Hematopoietic multipotent progenitor cell (in vitro differentiated cells): ENCODE measurements at regions not wholly inside any gene's neighbourhood (a gene's known extent, or its start where the extent isn't known, plus 50 kb on each side); places are given as distances from the start of the nearest gene placed in this dataset.
A peak's percentile ranks its signal among the peaks of the same experiment; 100 is the strongest.

ENCODE experiments used
- DNase-seq, 3 donors: peaks; one replicate each; pipeline ENCODE4 v3.0.0-alpha.2; 2011 to 2015; ENCODE audit warnings: low read depth in 2 of 3, low spot score in 2 of 3

DNA sequence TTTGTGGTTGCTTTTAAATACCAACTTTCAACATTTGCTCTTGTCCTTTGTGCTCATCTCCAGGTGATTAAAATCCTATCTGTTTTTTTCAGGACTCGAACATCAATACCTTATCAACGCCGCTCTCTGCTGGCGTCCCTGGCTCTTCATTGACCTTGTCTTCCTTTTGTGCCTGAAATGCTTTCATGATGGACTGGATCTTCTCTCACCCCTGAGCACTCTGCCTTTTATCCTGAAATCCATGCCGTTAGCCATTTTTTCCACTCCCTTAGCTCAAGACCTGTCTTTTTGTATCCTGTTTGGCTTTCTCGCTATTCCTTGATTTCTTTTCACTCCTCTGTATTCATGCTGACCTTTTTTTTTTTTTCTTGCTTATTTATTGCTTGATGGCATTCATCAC, 549.5 kb upstream of the CPEB2 start:
- no peak for DNase-seq

GRCh38 chr4:14458463-14458862, 543.8 kb upstream of the CPEB2 start:
- no peak for DNase-seq

GRCh38 chr4:14465057-14465456, 537.2 kb upstream of the CPEB2 start:
- DNase-seq = no peak

DNA sequence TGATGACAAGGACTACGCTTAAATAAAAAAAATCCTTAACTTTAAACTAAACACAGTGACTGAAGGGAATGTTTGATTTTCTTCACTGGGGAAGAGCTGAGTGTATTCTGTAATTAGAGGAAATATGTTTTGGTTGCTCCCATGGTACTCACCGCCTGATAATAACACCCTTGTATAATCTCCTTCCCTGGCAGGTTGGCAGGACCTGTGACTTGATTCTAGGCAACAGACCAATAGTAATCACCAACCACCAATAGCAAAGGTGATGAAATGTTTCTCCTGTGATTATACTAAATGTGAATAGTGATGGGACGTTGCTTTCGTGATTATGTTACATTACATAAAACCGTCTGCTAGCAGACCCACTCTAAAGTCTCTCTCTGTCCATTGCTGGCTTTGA, 536.8 kb upstream of the CPEB2 start:
- no peak for DNase-seq

- DNase-seq = no peak
These were observed 523.8 kb upstream of the CPEB2 start for GRCh38 chr4:14478504-14478903.

DNA sequence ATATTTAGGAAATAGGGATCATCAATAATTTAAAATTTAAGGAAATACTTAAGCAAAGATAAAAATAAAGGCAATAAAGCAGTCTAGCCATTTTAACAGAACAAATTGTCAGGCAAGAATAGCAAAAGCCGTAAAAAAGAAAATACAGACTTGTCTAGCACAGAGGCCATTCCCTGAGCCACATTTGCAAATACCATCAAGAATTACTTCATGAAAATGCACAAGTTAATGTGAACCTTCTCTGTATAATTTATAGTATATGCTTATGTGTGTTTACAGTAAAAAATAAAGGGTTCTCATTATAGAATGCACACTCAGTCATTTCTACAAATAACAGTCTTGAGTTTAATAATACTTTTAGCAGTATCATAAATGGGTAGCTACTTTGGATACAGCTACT, 505.9 kb upstream of the CPEB2 start:
- no peak for DNase-seq

GRCh38 chr4:14496969-14497368, 505.3 kb upstream of the CPEB2 start:
- DNase-seq = no peak

DNA sequence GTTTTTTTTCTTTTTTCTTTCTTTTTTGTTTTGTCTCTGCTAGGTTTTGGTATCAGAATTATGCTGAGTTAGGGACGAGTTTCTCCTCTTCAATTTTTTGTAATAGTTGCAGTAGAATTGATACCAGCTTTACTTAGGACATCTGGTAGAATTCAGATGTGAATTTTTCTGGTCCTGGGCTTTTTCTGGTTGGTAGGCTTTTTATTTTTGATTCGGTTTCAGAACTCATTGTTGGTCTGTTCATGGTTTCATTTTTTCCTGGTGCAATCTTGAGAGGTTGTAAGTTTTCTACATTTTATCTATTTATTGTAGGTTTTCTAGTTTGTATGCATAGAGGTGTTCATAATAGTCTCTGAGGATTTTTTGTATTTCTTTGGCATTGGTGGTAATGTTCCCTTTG, 498.1 kb upstream of the CPEB2 start:
- no peak for DNase-seq

- DNase-seq = no peak
These were observed 488.8 kb upstream of the CPEB2 start for GRCh38 chr4:14513471-14513870.

- no peak for DNase-seq
These were observed 486.7 kb upstream of the CPEB2 start for GRCh38 chr4:14515556-14515955.

DNA sequence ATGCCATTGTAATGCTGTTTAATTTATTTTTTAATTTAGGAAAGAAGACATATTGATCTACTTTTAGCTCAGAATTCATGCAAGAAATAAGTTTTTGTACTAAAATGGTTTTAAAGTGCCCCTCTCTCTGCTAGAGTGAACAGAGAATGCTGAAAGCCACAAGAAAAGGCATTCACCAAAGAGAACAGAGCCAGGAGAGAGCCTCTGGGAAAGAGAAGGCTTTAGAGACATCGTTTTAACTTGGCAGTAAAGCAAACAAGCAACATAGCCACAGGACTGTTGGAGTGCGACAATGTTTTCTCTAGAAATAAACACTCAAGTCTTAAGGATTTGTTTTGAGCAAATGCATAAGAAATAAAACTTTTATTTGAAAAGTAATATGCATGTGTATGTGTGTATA, 484.1 kb upstream of the CPEB2 start:
- DNase-seq = no peak

DNA sequence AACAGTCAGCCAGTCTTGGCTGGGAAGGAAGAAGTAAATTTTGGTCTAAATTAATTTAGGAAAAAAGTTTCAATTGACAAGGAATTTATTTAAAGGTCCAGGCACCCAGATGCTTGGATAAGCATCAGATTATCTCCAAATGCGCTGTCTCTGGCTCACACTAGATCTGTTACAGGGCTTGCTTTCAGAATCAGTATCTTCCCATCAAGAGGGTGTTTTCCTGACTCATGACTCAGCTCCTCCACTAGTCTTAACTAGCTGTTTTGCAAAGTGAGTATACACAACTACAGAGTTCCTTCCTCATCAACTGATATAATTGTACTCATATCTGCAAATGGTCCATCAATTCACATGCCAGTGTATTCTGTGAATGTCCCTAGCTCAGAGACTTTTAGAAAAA, 482.1 kb upstream of the CPEB2 start:
- DNase-seq = peak in 2 of 3 donors; percentile 5 to 43

GRCh38 chr4:14524276-14524675, 478.0 kb upstream of the CPEB2 start:
- no peak for DNase-seq

- no peak for DNase-seq
These were observed 473.4 kb upstream of the CPEB2 start for GRCh38 chr4:14528918-14529317.

DNA sequence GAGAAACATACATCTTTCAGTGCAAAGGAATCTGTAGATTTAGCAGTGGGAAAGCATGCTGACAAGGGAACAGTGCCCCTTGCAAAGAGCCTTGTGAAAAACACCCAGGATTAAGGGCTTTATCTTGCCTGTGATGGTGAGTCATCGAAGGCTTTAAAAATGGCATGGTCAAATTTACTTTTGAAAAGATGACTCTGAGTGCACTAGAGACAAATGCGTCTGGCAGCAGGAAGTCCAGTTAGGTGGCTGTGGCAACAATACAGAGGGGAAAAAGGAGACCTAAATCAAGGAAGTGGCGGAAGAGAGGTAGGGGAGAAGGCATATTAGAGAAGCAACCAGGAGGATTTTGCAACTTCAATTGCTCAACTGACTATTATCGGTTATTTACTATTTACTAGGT, 472.6 kb upstream of the CPEB2 start:
- no peak for DNase-seq

DNA sequence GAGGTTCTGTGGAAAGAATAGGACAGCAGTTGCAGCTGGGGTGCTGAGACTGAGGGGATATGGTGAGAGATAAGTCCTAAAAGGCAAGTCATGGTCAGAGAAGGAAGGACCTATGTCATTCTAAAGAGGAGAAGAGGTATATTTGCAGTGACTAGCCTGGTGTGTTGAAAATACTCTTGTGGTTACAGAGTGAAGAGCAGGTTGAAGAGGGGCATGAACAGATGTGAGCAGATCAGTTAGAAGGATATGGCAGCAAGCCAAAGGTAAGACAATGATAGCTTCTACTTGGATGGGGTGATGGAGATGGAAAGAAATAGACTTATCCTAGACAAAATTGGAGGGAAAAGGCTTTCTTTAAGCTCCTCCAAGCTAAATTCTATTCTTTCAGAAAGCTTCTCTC, 469.8 kb upstream of the CPEB2 start:
- DNase-seq = peak in 1 of 3 donors; percentile 4

DNA sequence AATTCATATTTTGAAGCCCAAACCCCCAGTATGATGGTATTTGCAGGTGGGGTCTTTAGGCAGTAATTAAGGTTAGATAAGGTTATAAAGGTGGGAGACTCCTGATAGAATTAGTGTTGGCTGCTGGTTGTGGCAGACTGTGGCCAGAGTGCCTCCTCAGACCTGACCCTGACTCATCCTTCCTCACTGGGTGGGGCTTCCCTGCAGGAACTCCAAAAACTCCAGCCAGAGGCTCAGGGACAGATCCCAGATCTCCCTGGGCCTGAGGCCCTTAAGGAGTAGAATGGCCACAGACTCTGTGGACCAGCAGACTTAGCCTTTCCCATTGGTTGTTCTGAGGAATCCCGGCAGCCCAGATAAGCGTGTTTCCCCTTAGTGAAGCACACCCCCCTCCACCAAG, 463.0 kb upstream of the CPEB2 start:
- no peak for DNase-seq

GRCh38 chr4:14545163-14545562, 457.1 kb upstream of the CPEB2 start:
- no peak for DNase-seq

DNA sequence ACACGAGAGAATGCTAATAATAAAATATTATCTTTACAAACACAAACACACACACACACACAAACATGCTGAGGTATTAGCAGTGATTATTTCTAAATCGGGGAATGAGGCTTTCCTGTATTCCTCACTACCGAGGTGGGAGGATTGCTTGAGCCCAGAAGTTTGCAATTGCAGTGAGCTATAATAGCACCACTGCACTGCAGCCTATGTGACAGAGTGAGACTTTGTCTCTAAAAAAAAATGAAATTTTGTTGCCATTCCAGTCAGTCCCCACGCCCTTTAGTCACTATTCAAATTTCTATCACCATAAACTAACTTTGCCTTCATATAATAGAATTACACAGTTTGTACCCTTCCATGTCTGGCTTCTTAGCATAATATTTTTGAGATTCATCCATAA, 456.5 kb upstream of the CPEB2 start:
- DNase-seq = no peak

- no peak for DNase-seq
These were observed 450.2 kb upstream of the CPEB2 start for GRCh38 chr4:14552119-14552518.

DNA sequence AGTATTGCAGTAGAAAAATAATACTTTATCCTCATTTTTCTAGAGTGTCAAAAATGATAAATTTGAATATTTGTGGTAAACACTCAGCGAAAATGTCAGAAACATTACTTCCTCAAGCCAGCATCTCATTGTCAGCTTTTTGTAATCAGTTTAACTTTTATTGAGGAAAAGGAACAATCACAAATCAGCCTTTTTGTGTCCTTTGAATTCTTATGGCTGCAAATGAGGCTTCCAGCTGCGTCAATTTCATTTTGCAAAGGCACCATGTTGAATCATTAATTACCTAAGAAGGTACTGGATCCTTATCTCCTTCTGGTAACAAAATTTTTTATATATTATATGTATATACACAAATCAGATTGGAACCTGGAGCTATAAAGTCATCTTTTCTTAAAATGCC, 442.6 kb upstream of the CPEB2 start:
- DNase-seq = no peak

GRCh38 chr4:14560577-14560976, 441.7 kb upstream of the CPEB2 start:
- no peak for DNase-seq

- DNase-seq = no peak
These were observed 439.4 kb upstream of the CPEB2 start for GRCh38 chr4:14562901-14563300.

DNA sequence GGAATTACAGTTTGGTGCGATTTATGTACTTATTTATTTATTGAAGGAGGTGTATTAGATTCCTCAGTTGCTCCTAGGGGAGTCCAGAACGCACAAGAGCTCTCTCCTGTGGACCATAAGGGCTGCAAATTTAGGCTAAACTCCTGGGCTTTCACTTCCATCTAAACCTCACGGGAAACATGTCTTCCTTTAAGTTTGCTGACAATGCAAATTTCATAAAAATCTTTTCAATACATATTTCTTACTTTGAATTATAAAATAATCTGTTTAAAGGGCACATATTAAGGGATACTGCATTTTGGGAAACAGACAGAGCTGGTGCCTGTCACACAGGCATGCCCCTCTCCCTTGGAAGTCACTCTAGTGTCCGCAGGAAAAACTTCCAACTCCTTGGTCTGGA, 438.0 kb upstream of the CPEB2 start:
- DNase-seq = no peak
